NCI-H1092 treated with DMSO at 0.1 percent for 48 hours (cell line): ENCODE measurements at regions not wholly inside any gene's neighbourhood (a gene's known extent, or its start where the extent isn't known, plus 50 kb on each side); places are given as distances from the start of the nearest gene placed in this dataset.

ENCODE experiments used
- DNase-seq: peaks from one replicate; lab custom pipeline; 2025; lab: John Stamatoyannopoulos, UW

- DNase-seq: no peak
These were observed 236.5 kb downstream of the FOXO1 start for GRCh38 chr13:40429706-40430545.

GRCh38 chr13:40432018-40432978, 234.1 kb downstream of the FOXO1 start:
- DNase-seq: no peak

- no peak for DNase-seq
These were observed 233.4 kb downstream of the FOXO1 start for GRCh38 chr13:40433001-40433400.

- no peak for DNase-seq
These were observed 232.9 kb downstream of the FOXO1 start for GRCh38 chr13:40433577-40433976.

- no peak for DNase-seq
These were observed 231.7 kb downstream of the FOXO1 start for GRCh38 chr13:40434516-40435397.

- DNase-seq: no peak
These were observed 228.3 kb downstream of the FOXO1 start for GRCh38 chr13:40438022-40438680.

- no peak for DNase-seq
These were observed 227.2 kb downstream of the FOXO1 start for GRCh38 chr13:40438999-40439797.

GRCh38 chr13:40439928-40440327, 226.5 kb downstream of the FOXO1 start:
- DNase-seq: no peak

GRCh38 chr13:40440990-40441820, 225.2 kb downstream of the FOXO1 start:
- DNase-seq: no peak

- no peak for DNase-seq
These were observed 224.2 kb downstream of the FOXO1 start for GRCh38 chr13:40442231-40442630.

GRCh38 chr13:40442826-40443225, 223.6 kb downstream of the FOXO1 start:
- DNase-seq: no peak

GRCh38 chr13:40444241-40444640, 222.2 kb downstream of the FOXO1 start:
- no peak for DNase-seq

GRCh38 chr13:40445557-40445990, 220.9 kb downstream of the FOXO1 start:
- DNase-seq: peak; percentile 15

- DNase-seq: no peak
These were observed 220.1 kb downstream of the FOXO1 start for GRCh38 chr13:40446365-40446764.

GRCh38 chr13:40447857-40448256, 218.6 kb downstream of the FOXO1 start:
- no peak for DNase-seq

- no peak for DNase-seq
These were observed 214.3 kb downstream of the FOXO1 start for GRCh38 chr13:40452038-40452666.

GRCh38 chr13:40452741-40453334, 213.6 kb downstream of the FOXO1 start:
- DNase-seq: no peak

GRCh38 chr13:40453351-40454021, 213.0 kb downstream of the FOXO1 start:
- no peak for DNase-seq
